T47D (cell line): ENCODE measurements at regions not wholly inside any gene's neighbourhood (a gene's known extent, or its start where the extent isn't known, plus 50 kb on each side); places are given as distances from the start of the nearest gene placed in this dataset.
A peak's percentile ranks its signal among the peaks of the same experiment; 100 is the strongest.
"Not testable (repeated sequence)": the region's sequence is repeated elsewhere in the genome, so short reads cannot be mapped to it uniquely, and the experiment has no call there.

Source experiments
- DNase-seq, 2 experiments: peaks; one replicate each; pipeline versions ENCODE4 v3.0.0 to v3.0.0-alpha.2; 2011 to 2012; ENCODE audit warnings: low read depth in 1 of 2, low spot score in 1 of 2
- JUND ChIP-seq: IDR thresholded peaks from 2 replicates; pipeline ENCODE4 v1.6.1; 2012; ENCODE audit warnings: low read depth
- in situ Hi-C: cut with HindIII; loops from 2 replicates; pipeline ENCODE4 v1.10.0; 2016; ENCODE audit warnings: low sequenced_read_pairs, low pct_unique_long_range_greater_than_20kb

DNA sequence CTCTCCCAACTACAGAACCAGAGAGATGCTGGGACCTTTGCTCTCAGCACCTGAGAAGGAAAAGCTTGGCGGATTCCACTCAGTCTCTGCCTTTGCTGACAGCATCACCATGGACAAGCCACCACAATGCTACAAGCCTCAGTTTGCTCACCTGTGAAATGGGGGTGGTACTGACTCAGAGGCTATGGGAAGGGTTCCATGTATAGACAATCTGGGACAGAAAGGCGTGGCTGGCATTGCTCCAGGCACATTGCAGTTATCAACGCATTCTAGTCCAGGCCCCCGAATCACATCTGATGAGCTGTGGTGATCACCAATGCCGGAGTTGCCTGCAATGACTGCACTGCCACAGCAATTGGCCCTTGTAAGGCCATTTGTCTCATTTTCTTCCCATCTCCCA is 72.6 kb downstream of the ISX start:
- no peak for TF ChIP-seq JUND
- no peak for DNase-seq
- in situ Hi-C loops, result no loop called here

DNA sequence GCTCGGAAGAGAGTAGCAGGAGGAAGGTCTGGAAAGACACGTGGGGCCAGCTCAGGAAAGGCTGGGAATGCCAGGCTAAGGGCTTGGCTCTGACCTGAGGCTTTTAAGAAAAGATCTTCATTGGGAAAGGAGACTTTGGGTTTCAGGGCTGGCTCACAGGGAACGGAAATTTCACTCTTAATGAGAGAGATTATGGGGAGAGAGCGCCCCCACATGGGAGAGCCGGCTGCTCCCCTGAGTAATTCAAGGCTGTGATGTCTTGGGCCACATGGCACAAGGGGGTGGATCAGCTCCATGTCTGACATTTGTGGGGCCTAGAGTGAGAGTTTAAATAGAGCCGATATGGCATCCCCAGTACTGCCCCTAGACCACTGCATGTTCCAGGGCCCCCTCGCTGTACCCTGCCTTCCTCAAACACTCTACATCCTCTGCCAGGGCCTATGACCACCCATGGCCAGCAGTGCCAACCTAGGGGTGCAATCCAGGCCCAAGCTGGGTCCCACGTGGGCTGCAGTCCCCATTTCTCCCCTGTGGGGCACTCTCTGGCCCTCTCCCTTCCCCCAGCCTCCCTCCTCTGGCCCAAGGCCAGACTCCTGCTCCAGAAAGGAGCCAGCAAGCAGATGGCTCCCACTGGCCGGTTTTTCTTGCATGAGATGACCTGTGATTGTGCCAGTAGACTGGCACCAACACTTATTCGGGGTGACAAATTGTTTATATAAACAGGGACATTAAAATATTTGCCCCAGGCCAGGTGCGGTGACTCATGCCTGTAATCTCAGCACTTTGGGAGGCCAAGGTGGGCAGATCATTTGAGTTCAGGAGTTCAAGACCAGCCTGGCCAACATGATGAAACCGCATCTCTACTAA is 75.2 kb downstream of the ISX start:
- peak in 1 of 2 experiments; percentile 4 for DNase-seq
- in situ Hi-C loops, result no loop called here
- TF ChIP-seq JUND, result no peak

DNA sequence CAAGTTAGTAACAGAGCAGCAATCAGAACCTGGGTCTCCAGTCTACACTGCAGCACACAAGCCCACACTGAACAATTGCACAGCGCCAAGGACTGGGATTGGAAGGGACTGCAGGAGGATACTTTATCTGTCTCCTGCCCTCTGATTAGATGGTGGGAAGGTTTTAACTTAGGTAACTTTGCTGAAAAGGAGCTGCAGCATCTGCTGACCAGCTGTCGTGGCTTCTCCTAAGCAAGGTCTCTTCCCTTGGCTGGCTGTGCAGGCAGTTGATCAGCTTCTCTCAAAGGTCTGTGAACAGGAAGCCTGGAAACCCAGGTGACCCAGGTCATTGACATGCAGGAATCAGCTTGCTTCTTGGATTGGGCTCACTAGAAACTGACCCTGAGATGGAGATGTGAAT is 82.4 kb downstream of the ISX start:
- in situ Hi-C loops, result no loop called here
- no peak for TF ChIP-seq JUND
- DNase-seq, result no peak

DNA sequence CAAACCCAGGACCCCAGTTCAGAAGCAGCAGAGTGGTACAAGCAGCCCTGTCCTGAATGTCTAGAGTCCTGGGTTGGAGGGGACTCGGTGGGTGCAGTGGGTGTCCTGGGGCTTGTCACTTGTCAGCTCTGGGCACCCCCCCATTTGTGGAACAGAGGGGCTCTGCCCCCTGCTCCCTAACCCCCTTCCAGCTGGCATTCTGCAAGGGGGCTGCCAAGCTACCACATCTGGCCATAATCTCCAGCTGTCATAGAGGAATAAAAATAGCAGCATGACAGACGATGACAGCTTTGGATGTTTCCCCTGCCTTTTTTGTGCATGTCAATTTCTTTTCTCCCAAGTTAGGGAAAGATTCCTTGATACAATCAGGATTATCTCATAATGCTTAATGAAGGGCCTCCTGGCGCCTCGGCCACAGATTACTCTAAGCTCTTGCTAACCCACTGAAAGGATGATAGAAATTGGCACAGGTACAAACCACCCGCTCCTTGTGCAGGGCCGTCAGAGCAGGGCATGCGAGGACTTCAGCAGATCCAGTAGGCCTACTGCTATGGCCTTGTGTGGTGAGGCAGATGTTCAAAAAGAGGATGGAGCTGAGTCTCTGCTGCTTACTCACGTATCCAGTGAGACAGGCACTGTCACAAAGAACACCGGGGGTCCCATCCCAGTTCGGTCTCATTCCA is 83.0 kb downstream of the ISX start:
- in situ Hi-C loops, result no loop called here
- TF ChIP-seq JUND, result no peak
- no peak for DNase-seq

DNA sequence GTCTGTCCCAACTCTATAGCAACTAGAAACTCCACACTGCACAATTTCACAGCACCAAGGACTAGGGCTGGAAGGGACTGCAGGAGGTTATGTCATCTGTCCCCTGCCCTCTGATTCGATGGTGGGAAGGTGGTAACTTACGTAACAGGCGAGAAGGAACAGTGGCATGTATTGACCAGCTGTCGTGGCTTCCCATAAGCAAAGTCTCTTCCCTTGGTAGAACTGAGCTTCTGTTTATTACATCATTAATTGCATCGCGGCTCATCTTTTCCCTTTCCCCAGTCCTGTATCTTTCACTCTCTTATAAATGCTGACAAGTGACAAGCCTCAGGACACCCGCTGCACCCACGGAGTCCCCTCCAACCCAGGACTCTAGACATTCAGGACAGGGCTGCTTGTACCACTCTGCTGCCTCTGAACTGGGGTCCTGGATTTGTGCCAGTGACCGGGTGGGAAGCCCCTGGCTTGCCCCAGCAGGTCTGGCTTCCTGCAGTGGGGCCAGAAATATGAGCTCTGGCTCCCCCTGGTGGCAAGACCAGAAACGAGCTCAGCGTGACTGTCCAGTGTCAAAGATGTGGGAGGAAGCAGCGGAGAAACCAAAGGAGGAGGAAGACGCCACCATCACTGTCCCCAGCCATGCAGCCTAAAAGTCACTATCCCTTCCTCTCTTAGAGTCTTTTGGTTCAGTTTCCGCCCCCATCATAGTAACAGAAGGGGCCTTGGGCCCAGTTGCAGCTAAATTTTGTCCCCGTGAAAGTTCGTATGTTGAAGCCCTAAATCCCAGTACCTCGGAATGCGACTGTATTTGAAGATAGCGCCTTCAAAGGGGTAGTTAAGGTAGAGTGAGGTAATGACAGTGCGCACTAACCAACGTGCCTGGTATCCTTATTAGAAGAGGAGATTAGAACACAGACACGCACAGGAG is 84.5 kb downstream of the ISX start:
- TF ChIP-seq JUND, result no peak
- in situ Hi-C loops, result no loop called here
- peak; percentile 5 to 58 for DNase-seq

DNA sequence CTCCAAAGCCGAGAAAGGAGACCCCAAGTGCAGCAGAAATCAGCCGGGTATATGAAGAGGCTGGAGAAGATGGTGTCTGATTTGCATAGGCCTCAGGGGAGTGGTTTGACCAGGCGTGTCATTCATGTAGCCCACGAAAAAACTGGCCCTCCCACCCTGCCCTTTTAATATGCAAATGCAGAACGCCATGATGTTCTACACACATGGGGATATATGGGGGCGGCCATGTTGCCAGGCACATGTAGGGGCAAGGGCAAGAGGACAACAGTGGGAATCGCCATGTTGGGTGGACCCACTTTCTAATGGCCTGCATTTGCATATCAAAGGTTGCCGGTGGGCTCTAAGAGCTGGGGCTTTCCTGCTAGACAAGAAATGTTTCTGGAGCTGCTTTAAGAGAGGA is 86.4 kb downstream of the ISX start:
- DNase-seq, result no peak
- TF ChIP-seq JUND, result no peak
- in situ Hi-C loops, result no loop called here

DNA sequence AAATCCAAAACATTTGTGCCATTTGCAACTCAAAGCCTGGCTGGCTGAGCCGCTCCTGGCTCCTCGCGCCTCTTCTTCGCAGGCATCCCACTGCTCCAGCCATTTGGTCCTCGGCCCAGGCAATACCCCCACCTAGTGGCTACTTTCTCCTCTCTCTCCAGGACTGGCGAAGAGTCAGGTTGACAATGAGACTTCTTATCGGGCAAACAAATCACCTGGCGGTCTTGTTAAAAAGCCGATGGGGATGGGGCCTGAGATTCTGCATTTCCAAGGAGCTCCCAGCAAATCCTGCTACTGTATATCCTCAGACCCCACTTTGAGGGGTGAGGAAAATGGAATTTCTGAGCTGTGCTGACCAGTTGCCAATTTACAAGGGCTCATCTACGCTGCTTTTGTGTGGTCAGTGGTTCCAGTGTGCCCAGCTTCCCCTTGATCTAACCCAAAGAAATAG is 89.0 kb downstream of the ISX start:
- DNase-seq, result peak; percentile 27 to 76
- no peak for TF ChIP-seq JUND

DNA sequence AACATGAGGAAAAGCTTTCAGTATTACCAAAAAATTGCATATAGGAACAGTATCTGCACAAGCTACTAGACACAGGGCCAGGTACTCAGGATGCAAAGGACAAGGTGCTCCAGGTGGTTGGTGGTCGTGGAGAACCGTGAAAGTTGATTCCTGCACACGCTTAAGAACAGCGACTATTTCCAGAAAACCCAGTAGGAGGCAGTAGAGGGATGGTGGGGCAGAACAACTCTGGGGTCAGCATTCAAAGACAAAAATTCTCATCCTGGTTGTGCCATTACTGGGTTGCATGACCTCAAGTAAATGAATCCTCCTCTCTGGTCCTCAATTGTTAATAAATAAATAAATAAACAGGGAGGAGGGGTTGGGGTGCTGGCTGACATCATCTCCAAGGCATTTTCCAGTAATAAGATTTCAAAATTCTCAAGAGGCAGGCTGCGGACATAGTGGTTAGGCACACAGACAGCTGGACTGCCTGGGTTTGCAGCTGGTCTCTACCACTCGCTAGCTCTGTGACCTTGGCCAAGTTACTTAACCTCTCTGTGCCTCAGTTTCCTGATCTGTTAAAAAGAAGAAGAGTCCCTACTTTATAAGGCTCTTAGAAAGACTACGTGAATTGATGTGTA is 89.6 kb downstream of the ISX start:
- TF ChIP-seq JUND, result no peak
- no peak for DNase-seq
- in situ Hi-C loops, result no loop called here

More for the DNA sequence above, 89.0 kb downstream of the ISX start:
- in situ Hi-C loops, result no loop called here

DNA sequence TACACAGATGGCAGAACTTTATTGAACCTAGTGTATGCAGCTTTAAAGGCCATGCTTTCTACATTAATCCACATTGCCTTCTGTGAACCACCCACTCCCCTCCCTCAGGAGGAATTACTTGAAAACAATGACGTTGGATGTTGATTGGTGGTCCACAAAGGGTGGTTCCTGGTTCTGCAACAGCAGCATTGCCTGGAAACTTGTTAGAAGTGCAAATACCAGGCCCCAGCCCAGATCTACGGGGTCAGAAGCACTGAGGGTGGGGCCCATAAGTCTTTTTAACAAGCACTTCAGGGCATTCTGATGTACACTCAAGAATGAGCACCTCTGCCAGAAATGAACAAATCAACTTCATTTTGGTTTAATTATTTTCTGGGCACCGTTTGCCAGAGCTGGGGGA is 91.0 kb downstream of the ISX start:
- no peak for DNase-seq
- in situ Hi-C loops, result no loop called here
- TF ChIP-seq JUND, result no peak

DNA sequence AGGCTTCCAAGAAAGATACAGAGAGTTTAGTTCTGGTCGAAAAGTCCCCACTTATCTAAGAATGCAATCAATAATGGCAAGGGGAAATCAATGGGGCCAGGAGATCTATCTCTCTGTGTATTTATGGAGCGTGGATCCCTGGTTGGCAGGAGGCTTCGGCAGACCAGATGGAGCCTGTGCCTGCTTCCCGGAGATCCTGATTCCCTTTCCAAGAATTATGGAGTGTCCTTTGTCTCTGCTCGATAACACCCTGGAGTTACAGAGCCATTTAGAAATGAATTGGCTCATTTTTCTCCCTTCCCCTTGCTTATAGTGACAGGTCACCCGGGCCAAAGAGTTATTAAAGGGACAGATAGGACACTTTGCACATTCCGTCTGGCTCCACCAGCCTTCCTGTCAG is 92.4 kb downstream of the ISX start:
- in situ Hi-C loops, result no loop called here
- TF ChIP-seq JUND, result no peak
- no peak for DNase-seq

DNA sequence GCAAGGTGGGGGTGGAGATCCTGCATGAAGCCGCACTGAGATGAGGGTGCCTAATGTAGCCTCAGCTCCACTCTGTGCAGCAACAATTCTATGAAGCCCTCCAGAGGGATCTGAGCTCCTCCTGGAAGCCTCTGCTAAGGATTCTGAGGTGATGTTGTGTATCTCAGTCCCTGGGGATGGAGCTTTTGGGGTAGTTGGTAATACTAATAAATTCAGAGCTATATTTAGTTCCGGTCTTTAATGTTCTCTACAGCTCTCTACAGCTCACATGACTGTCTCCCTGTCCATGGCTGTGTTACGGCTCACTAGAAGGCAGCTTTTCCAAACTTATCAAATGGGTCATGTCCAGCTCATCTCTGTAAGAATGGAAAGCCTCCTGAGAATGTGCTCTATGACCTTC is 93.4 kb downstream of the ISX start:
- in situ Hi-C loops, result no loop called here
- no peak for DNase-seq
- no peak for TF ChIP-seq JUND

DNA sequence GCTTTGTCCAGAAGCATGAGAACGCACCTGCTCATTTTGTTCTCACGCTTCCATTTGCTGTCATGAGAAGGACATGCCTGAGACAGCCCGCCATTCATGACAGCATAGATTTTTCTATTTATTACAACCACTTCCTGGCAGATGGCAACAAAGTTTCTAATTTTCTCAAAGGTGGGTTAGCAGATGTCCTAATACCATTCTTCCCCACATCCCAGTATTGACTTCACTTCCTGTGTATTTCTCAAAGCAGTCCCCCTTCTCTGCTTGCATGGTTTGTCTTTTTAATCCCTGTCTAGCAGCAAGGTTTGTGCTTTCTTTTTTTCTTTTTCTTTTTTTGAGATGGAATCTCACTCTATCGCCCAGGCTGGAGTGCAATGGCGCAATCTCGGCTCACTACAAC is 94.3 kb downstream of the ISX start:
- in situ Hi-C loops, result no loop called here
- no peak for TF ChIP-seq JUND
- DNase-seq, result no peak

DNA sequence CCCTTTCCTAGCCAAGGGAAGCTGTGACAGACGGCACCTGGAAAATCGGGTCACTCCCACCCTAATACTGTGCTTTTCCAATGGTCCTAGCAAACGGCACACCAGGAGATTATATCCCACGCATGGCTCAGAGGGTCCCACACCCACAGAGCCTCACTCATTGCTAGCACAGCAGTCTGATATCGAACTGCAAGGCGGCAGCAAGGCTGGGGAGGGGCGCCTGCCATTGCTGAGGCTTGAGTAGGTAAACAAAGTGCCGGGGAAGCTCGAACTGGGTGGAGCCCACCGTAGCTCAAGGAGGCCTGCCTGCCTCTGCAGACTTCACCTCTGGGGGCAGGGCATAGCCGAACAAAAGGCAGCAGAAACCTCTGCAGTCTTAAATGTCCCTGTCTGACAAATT is 91.4 kb upstream of the HMGXB4 start:
- DNase-seq, in situ Hi-C loops: not testable (repeated sequence)
